Stimulated activated effector memory CD8-positive, alpha-beta T cell treated with anti-CD3 and anti-CD28 coated beads, Interleukin-12 subunit alpha, Interleukin-12 subunit beta, amount 100 ng/mL, for 72 hours (primary cell): ENCODE measurements at regions not wholly inside any gene's neighbourhood (a gene's known extent, or its start where the extent isn't known, plus 50 kb on each side); places are given as distances from the start of the nearest gene placed in this dataset.

Experiments used
- ATAC-seq: fragments of 150-1000 bp; cut with Tn5 transposase; 2 replicates; pipeline ENCODE4 v1.10.0; 2021
- DNase-seq, 2 donors: peaks; one replicate each; pipeline ENCODE4 v3.0.0; 2021 to 2022; ENCODE audit warnings: low spot score in 2 of 2
- H3K27ac Mint-ChIP-seq: one replicate; pipeline ENCODE4 v1.8.0; 2022; ENCODE audit warnings: mild to moderate bottlenecking, mixed read lengths
- H3K36me3 Mint-ChIP-seq: one replicate; pipeline ENCODE4 v1.8.0; 2022; ENCODE audit warnings: mild to moderate bottlenecking, mixed read lengths
- H3K4me1 Mint-ChIP-seq: one replicate; pipeline ENCODE4 v1.8.0; 2022; ENCODE audit warnings: mixed read lengths
- H3K4me3 Mint-ChIP-seq: one replicate; pipeline ENCODE4 v1.8.0; 2022; ENCODE audit warnings: mild to moderate bottlenecking, mixed read lengths
- H3K9me3 Mint-ChIP-seq: one replicate; pipeline ENCODE4 v1.8.0; 2022; ENCODE audit warnings: mixed read lengths

DNA sequence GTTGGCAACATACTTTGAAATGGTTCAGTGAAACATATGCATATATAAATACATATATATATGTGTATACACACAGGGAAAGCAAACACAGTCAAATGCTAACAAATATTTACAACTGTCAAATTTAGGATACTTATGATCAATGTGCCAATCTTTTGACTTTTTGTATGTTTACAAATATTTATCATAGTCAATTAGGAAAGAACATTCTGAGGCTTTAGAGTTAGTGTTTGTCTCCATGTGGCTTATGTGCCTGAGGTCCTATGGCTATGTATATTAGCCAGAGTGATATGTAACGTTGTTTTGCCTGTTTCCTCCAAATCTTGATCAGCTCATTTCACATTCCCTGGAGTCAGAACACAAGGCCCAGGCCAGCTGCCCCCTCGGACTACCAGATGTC is 126.5 kb upstream of the MAN1A1 start:
- no peaks in the 10 kb centered on the region for H3K4me1 Mint-ChIP-seq
- peaks cover 4% of the 10 kb centered on the region for H3K9me3 Mint-ChIP-seq
- H3K27ac Mint-ChIP-seq = no peak overlapping the region
- DNase-seq (no peak), ATAC-seq (no peak)
- no peaks in the 10 kb centered on the region for H3K36me3 Mint-ChIP-seq
- H3K4me3 Mint-ChIP-seq = no peak overlapping the region

DNA sequence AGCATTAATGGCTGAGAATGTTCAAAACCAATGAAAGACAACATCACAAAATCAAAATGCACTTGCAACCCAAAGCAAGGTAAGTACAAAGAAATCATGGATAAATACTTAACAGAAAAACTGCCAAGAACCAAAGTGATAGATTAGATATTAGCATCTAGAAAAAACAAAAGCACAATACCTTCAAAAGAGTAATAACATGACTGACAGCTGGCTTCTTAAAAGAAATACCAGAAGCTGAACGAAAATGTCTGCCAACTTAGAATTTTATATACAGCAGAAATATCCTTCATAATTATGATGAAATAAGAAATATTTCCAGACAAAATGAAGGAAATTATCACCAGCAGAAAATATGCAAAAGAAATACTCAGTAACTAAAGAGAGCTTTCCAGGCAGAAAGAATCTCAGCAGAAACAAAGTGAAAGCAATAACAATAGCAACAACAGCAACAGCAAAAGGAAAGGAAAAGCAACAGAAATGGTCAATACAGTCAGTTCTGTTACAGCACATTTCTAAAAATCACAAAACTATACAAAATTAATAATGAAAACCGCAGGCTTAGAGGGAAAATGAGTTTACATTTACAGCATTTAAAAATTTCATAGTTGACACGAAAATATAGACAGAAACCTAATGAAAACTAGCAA is 121.5 kb upstream of the MAN1A1 start:
- peak overlapping the region; percentile 47 for H3K4me3 Mint-ChIP-seq
- no peak for DNase-seq
- no peaks in the 10 kb centered on the region for H3K36me3 Mint-ChIP-seq
- H3K27ac Mint-ChIP-seq = peak overlapping the region; percentile 78
- peaks cover 6% of the 10 kb centered on the region for H3K4me1 Mint-ChIP-seq
- H3K9me3 Mint-ChIP-seq = peaks cover 6% of the 10 kb centered on the region
- no peak for ATAC-seq

GRCh38 chr6:119467488-119468081 is 118.0 kb upstream of the MAN1A1 start:
- Mint-ChIP-seq H3K4me3 (no peak overlapping the region), H3K9me3 (peaks cover 6% of the 10 kb centered on the region), H3K27ac (no peak overlapping the region), H3K36me3 (no peaks in the 10 kb centered on the region), H3K4me1 (peaks cover 19% of the 10 kb centered on the region)
- DNase-seq (no peak), ATAC-seq (no peak)

GRCh38 chr6:119466226-119466625 is 116.7 kb upstream of the MAN1A1 start:
- Mint-ChIP-seq H3K4me3 (no peak overlapping the region), H3K27ac (no peak overlapping the region), H3K36me3 (no peaks in the 10 kb centered on the region), H3K9me3 (peaks cover 3% of the 10 kb centered on the region), H3K4me1 (peaks cover 25% of the 10 kb centered on the region)
- DNase-seq (no peak), ATAC-seq (no peak)

- ATAC-seq (peak; percentile 94), DNase-seq (peak in 1 of 2 donors; percentile 62)
- peaks cover 8% of the 10 kb centered on the region for H3K9me3 Mint-ChIP-seq
- H3K27ac Mint-ChIP-seq = no peak overlapping the region
- peaks cover 31% of the 10 kb centered on the region for H3K4me1 Mint-ChIP-seq
- no peaks in the 10 kb centered on the region for H3K36me3 Mint-ChIP-seq
- H3K4me3 Mint-ChIP-seq = peak overlapping the region; percentile 14
Measured at GRCh38 chr6:119463081-119463626, 113.6 kb upstream of the MAN1A1 start.

DNA sequence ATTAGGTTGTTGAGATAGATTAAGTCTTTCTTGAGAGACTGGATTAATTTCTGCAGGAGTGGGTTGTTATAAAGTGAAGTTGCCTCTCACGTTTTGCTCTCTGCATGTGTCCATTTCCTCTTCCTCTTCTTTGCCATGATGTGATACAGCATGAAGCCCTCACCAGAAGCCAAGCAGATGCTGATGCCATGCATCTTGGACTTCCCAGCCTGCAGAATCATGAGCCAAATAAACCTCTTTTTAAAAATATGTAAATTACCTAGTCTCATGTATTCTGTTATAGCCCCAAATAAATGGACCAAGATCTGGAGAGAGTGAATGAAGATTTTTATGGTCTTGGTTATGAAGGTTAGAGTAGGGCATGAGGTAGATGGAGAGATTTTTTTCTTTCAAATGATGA is 111.6 kb upstream of the MAN1A1 start:
- H3K9me3 Mint-ChIP-seq = peaks cover 8% of the 10 kb centered on the region

DNA sequence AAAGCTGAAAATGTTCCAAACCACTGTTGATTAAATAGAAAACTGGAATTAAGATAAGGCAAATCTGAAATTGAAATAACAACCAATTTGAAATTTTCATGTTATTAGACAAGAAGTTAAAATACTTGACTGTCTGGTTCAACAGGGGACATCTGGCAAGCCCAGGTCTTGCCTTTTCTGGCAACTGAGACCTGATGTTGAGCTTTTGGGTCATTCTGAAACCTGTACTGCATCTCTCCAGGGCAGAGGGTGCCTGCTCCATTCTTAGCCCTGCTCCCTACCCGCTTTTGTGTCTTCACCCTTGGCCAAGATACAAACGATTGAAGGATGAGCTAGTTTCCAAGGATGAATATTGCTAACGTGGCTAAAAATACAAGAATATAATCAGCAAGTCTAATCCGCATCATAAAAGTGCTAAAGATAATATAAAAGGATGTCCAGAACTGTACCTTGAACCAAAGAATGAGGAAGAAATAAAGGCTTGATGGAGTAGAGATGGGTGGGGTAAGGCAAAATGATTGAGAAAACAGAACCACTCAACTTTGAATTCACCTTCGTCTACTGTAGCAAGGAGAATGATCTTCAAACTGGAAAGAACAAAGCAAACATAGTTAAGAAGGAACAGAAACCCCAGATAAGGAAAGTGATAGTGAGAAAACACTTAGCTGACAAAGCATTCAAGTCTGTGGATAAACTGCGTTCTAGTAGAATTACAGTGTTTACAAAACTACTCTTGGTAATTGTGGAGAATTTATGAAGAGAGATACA is 109.8 kb upstream of the MAN1A1 start:
- H3K27ac Mint-ChIP-seq = no peak overlapping the region
- H3K4me1 Mint-ChIP-seq = peaks cover 24% of the 10 kb centered on the region
- ATAC-seq = no peak
- H3K36me3 Mint-ChIP-seq = no peaks in the 10 kb centered on the region
- no peak for DNase-seq
- H3K4me3 Mint-ChIP-seq = no peak overlapping the region
- peaks cover 8% of the 10 kb centered on the region for H3K9me3 Mint-ChIP-seq

More for the DNA sequence above, 111.6 kb upstream of the MAN1A1 start:
- Mint-ChIP-seq H3K27ac (no peak overlapping the region), H3K36me3 (no peaks in the 10 kb centered on the region), H3K4me1 (peaks cover 24% of the 10 kb centered on the region), H3K4me3 (no peak overlapping the region)
- DNase-seq = no peak
- ATAC-seq = no peak

DNA sequence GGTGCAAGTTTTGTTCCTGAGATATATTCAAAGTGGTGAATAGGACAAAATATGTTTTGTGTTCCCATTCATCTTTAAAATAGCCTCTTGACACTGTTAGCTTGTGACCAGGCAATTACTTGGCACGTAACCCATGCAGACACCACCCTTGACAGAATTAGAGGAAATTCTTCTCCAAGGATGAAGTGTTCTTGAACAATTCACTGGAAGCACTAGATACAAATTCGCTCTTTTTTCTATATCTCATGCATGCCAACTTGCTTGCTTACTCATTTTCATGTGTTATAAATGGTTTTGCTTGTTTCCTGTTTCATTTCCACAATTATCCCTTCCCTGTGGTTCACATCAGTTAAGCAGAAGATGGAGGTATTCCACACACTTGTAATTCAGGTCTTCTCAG is 105.2 kb upstream of the MAN1A1 start:
- ATAC-seq (no peak), DNase-seq (no peak)
- no peak overlapping the region for H3K4me3 Mint-ChIP-seq
- H3K27ac Mint-ChIP-seq = no peak overlapping the region
- peaks cover 3% of the 10 kb centered on the region for H3K9me3 Mint-ChIP-seq
- no peaks in the 10 kb centered on the region for H3K36me3 Mint-ChIP-seq
- no peaks in the 10 kb centered on the region for H3K4me1 Mint-ChIP-seq

GRCh38 chr6:119453242-119454200 is 104.0 kb upstream of the MAN1A1 start:
- H3K4me1 Mint-ChIP-seq = no peaks in the 10 kb centered on the region
- H3K36me3 Mint-ChIP-seq = no peaks in the 10 kb centered on the region
- DNase-seq (no peak), ATAC-seq (no peak)
- H3K4me3 Mint-ChIP-seq = no peak overlapping the region
- H3K27ac Mint-ChIP-seq = no peak overlapping the region
- H3K9me3 Mint-ChIP-seq = peaks cover under 1% of the 10 kb centered on the region

DNA sequence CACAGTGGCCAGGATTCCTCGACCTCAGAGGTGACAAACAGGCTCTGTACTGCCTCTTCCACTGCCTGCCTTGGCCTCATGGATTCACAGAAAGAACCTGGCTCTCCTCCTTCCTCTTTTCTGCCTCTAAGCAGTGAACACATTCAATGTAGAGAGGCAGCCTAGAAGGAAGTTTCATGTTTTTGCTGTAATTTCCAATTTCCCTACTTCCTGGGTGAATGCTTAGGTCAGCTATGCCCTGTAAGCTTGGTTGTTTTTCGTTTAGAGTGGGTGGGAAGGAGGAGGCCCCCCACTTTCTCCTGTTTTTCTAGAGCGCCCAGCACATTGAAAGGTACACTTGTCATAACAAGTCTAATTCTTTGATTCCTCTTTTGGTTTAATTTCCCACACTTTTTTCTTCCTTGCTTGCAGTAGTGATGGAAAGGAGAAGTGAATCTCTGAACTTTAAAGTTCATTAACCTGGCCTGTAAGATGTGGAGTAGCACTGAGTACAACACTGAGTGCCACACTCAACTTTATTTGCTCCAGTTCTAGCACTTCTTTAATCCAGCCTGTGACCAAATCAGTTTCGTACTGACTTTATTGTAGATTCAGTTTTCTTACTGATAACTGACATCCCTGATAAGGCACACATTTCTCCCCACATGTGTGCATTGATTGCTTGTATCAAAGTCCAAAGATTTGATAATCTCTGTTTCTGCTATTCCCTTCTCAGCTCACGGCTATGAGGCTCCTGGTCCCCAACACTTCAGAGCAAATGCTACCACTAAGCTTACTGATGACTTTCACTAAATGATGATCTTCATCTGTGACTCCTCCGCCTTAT is 100.0 kb upstream of the MAN1A1 start:
- no peak for DNase-seq
- Mint-ChIP-seq H3K4me1 (peaks cover 12% of the 10 kb centered on the region), H3K36me3 (no peaks in the 10 kb centered on the region), H3K4me3 (no peak overlapping the region), H3K9me3 (no peaks in the 10 kb centered on the region), H3K27ac (no peak overlapping the region)
- ATAC-seq = no peak

GRCh38 chr6:119447921-119448320 is 98.4 kb upstream of the MAN1A1 start:
- H3K36me3 Mint-ChIP-seq = no peaks in the 10 kb centered on the region
- H3K4me3 Mint-ChIP-seq = no peak overlapping the region
- no peak for DNase-seq
- ATAC-seq = no peak
- no peaks in the 10 kb centered on the region for H3K9me3 Mint-ChIP-seq
- peaks cover 12% of the 10 kb centered on the region for H3K4me1 Mint-ChIP-seq
- H3K27ac Mint-ChIP-seq = no peak overlapping the region

GRCh38 chr6:119446609-119447008 is 97.0 kb upstream of the MAN1A1 start:
- Mint-ChIP-seq H3K4me3 (no peak overlapping the region), H3K9me3 (no peaks in the 10 kb centered on the region), H3K27ac (no peak overlapping the region), H3K4me1 (peaks cover 12% of the 10 kb centered on the region), H3K36me3 (no peaks in the 10 kb centered on the region)
- no peak for DNase-seq
- ATAC-seq = peak; percentile 49

DNA sequence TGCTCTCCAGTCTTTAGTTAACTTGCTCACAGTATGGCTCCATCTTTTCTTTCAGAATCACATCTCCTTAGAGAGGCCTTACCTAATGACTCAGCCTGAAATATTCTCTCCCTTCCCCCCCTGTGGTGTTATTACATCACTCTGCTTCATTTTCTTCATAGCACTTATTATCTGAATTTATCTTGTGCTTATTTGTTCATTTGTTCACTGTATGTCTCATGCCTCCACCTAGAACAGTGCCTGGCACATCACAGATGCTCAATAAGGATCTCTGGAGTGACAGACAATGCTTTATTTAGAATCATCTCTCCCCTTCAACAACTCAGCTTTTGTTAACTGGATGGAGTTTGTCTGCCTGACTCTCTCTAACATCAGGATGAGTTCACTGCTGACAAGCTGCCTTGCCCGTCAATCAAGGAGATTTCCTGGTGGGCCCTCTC is 96.6 kb upstream of the MAN1A1 start:
- Mint-ChIP-seq H3K27ac (no peak overlapping the region), H3K36me3 (no peaks in the 10 kb centered on the region), H3K9me3 (no peaks in the 10 kb centered on the region), H3K4me1 (peaks cover 12% of the 10 kb centered on the region), H3K4me3 (no peak overlapping the region)
- ATAC-seq (peak; percentile 77), DNase-seq (no peak)

DNA sequence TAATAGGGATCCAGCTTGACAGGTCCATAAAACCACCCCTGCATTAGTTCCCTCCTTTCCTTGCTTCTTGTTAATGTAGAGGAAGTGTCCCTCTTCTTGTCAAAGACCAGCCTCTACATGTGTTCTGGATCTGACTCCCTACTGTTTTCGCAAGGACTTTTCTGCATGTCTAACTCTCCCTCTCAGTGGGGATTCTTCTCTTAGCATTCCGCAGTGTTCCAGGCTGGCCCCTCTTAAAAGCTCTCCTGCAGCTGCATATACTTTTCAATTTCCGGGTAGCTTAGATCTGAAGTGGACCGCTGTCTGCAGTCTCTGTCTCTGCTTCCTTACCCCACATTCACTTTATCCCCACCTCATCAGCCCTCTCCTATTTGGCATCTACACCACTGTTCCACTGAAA is 96.1 kb upstream of the MAN1A1 start:
- H3K4me3 Mint-ChIP-seq = no peak overlapping the region
- H3K4me1 Mint-ChIP-seq = peaks cover 12% of the 10 kb centered on the region
- H3K27ac Mint-ChIP-seq = no peak overlapping the region

More for the DNA sequence above, 96.1 kb upstream of the MAN1A1 start:
- Mint-ChIP-seq H3K36me3 (no peaks in the 10 kb centered on the region), H3K9me3 (no peaks in the 10 kb centered on the region)
- DNase-seq = no peak
- ATAC-seq = no peak
